NT2/D1 (cell line): ENCODE measurements at regions not wholly inside any gene's neighbourhood (a gene's known extent, or its start where the extent isn't known, plus 50 kb on each side); places are given as distances from the start of the nearest gene placed in this dataset.

Experiments
- YY1 ChIP-seq: IDR thresholded peaks from 2 replicates; pipeline ENCODE4 v1.6.1; 2011; ENCODE audit not compliant: insufficient read length, insufficient read depth
- ZNF274 ChIP-seq: IDR thresholded peaks from 2 replicates; pipeline ENCODE4 v1.6.1; 2011; ENCODE audit warnings: mild to moderate bottlenecking, low read depth, low read length

DNA sequence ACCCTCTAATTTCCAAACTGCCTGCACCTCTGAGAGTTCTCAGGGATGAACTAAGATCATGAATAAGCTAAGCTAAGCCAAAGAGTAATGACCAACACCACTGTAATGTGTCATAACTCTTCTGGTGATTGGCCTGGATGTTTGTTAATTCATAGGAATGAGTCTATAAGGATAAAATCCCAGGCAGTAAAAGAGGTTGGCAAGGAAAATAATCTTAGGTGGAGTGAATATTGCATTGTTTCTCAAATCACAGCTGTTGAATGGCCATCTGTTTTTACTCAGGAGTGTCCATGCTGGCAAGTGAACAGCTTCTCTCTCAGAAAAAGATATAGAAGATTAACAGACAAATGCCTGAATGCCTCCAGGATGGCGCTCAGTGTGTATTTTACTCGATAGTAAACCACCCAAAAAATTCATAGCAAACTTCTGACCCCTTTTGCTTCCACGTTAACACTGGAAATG is 60.8 kb upstream of the GLS start:
- no peak for TF ChIP-seq YY1
- TF ChIP-seq ZNF274 = no peak
